D721Med (cell line): ENCODE measurements at regions not wholly inside any gene's neighbourhood (a gene's known extent, or its start where the extent isn't known, plus 50 kb on each side); places are given as distances from the start of the nearest gene placed in this dataset.
"Not testable (repeated sequence)": the region's sequence is repeated elsewhere in the genome, so short reads cannot be mapped to it uniquely, and the experiment has no call there.

Source experiments
- DNase-seq: peaks from one replicate; pipeline ENCODE4 v3.0.0; 2011; ENCODE audit warnings: low spot score; ENCODE audit not compliant: insufficient read length
- FAIRE-seq: peaks from 2 replicates; lab custom pipeline; 2011; peaks lifted over from hg19 to GRCh38; lab: Jason Lieb, UNC
- CTCF ChIP-seq: IDR thresholded peaks from 2 replicates; pipeline ENCODE4 v1.5.1; 2012; ENCODE audit warnings: mild to moderate bottlenecking, control low read depth; ENCODE audit not compliant: insufficient read depth; ENCODE audit errors: missing control alignments

DNA sequence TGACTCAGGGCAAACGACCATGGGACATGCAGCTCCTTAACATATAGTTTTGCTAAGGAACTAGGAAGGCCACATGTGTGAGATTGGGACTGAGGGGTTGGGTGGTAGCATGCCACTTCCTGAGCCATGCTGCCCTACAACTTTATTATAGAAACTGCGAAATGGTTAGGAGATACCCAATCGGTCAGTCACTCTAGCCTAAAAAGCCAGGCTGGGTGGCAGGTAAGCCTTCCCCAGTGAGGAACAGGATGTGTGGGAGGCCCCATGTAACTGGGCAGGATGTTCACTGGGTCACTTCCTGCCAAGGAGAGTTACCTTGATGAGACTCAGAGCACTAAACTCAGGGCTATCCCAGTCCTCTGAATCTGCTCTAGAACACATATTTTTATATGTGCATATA, 123.5 kb downstream of the MAP3K7 start:
- DNase-seq (no peak), FAIRE-seq (no peak)
- TF ChIP-seq CTCF: no peak

GRCh38 chr6:90462102-90462501, 124.8 kb downstream of the MAP3K7 start:
- FAIRE-seq: no peak
- no peak for TF ChIP-seq CTCF
- no peak for DNase-seq

GRCh38 chr6:90461383-90461782, 125.5 kb downstream of the MAP3K7 start:
- no peak for TF ChIP-seq CTCF
- DNase-seq (no peak), FAIRE-seq (no peak)

DNA sequence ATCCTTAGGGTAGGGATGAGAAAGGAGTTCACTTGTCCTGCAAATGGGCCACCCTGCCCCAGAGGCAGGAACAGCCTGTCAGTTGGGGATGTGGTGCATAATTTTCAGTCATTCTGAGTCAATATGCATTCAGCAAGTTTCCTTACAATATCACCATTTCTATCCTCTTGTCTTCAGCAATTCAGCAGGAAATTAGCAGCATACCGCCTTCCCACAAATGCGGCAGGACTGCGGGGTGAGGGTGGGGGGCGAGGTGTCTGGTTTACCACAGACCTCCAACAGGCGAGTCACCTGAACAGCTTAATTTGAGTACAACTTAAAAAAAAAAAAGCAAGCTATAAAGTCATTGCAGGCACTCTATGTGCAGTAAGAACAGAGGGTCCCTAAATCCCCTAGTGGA, 126.8 kb downstream of the MAP3K7 start:
- FAIRE-seq: no peak
- DNase-seq: no peak
- no peak for TF ChIP-seq CTCF

DNA sequence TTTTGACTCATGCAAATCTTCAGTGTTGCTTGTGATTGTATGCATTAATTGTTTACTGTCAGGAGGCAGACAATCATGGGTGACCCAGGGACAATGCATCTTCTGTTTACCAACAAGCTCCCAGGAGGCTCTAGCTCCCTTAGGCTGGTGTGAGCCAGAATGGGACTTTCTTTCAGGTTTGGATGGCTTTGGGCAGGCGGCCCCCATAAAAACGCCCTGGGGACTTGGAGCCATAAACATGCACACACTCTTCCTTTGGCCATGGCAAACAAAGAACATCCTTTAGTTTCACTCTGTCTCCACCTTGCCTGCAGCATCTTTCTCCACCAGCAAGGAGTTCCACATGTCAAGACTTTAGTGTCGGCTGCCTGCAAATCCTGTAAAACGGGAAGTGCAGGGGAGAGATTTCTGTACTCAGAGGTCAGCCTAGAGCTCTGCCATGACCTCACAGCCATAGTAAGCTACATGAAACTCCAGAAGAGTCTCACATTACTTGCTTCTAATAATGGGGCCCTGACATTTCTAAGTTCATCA, 127.6 kb downstream of the MAP3K7 start:
- FAIRE-seq (no peak), DNase-seq (no peak)
- no peak for TF ChIP-seq CTCF

DNA sequence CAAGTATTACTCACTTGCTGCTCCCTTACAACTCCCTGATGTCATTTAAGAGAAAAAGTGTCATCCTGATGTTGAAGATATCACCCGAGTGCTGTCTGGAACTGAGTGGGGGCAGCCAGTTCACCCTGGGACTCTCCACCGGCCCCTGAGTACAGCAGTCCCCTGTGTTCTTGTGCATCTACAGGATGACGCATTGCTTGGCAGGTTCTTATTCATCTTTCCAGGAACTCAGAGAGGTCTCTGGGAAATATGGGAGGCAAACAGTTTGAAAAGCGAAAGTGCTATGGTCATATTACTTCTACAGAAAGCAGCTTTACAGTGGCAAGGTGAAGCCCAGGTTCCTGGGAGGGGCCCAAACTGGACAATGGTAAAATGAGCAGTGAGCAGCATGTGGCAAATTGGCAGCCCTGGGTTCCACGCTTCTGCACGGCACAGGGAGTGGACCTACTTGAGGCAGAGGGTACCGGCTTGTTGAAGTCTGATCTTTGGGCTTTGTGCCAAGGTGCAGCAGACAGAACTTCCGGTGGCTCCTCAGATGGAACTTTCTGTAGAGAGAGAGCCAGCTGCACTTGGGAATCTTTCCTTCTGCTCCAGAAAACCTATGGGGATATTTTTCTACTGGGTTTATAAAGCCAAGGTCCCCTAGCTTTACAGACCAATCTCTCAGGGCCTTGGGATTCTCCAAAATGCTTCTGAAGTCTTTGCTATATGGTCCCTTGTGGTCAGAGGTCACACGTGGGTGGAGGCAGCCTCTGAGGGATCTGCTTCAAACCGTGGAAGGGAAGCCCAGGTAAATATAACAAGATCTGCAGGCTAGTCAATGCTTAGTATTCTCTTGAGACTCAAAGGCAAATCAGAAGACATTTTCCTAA, 128.3 kb downstream of the MAP3K7 start:
- no peak for DNase-seq
- FAIRE-seq: no peak
- TF ChIP-seq CTCF: no peak

GRCh38 chr6:90457867-90458259, 129.0 kb downstream of the MAP3K7 start:
- no peak for FAIRE-seq

GRCh38 chr6:90456997-90457866, 129.6 kb downstream of the MAP3K7 start:
- FAIRE-seq, DNase-seq: not testable (repeated sequence)

More at GRCh38 chr6:90457867-90458259, 129.0 kb downstream of the MAP3K7 start:
- no peak for DNase-seq
- no peak for TF ChIP-seq CTCF
